Fibroblast of skin of scalp (primary cell): ENCODE measurements at regions not wholly inside any gene's neighbourhood (a gene's known extent, or its start where the extent isn't known, plus 50 kb on each side); places are given as distances from the start of the nearest gene placed in this dataset.
A peak's percentile ranks its signal among the peaks of the same experiment; 100 is the strongest.
"Not testable (repeated sequence)": the region's sequence is repeated elsewhere in the genome, so short reads cannot be mapped to it uniquely, and the experiment has no call there.

Experiments used
- DNase-seq: peaks from one replicate; pipeline ENCODE4 v3.0.0-alpha.2; 2013

DNA sequence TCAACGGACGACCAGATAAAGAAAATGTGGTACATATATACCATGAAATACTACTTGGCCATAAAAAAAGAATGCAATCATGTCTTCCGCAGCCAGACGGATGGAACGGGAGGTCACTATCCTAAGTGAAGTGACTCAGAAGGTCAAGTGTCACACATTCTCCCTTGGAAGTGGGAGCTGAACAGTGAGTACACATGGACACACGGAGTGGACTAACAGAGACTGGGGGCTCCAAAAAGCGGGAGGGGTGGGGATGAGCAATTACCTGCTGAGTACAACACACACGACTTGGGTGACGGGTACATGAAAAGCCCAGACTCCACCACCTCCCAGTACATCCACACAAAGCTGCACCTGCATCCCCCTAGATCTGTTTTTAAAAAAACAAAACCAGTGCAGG, 62.5 kb upstream of the TNK2 start:
- not testable (repeated sequence) for DNase-seq

DNA sequence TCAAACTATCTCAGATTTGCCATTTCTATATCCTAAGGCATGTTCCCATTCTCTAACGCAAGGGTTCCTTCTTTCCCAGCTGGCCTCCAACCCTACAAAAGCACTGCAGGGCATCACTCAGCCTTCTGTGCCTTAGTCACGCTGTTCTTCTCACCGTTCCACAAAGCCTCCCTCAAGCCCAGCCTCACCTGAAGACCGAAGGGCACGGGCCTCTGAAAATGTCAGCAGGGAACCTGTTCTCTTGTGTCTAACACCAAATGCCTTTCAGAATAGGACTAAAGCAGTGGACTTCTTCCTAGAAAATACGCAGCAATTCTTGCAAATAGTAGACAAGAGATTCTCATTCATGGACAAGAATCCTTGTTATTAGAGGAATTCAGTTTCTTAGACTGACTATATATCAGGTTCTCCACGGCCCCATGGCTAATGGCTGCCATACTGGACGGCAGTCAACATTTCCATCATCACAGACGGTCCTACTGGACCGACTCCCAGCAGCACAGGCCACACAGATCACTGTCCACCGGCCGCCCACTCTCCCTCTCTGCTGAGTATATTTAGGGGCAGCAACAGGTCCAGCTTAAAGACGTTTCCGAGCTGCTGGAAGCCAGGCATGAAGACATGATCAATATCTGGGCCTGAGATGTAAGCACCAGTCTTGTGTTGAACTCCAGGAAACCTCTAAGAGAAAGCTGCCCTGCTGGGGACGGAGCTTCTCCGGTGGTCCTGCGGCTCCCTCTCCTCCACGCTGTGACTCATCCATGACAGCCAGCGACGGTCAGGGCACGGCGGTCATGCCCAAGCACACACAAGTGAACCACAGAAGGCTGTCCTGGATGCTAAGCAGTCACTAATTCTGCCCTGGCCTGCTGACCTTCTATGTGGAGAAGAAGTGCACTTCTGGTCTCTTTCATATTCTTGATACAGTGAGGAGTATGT, 61.8 kb upstream of the TNK2 start:
- not testable (repeated sequence) for DNase-seq

DNA sequence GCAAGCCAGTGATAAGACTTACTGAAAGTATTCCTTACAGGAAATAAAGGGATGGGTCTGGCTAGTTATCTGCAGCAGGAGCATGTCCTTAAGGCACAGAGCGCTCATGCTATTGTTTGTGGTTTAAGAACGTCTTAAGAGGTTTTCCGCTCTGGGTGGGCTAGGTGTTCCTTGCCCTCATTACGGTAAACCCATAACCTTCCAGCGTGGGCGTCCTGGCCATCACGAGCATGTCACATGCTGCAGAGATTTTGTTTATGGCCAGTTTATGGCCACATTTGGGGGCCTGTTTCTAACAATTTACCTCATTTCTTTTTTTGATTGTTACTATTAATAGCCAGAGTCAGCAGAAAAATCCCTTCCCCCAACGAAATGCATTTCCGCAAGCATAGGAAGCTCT, 61.0 kb upstream of the TNK2 start:
- not testable (repeated sequence) for DNase-seq

DNA sequence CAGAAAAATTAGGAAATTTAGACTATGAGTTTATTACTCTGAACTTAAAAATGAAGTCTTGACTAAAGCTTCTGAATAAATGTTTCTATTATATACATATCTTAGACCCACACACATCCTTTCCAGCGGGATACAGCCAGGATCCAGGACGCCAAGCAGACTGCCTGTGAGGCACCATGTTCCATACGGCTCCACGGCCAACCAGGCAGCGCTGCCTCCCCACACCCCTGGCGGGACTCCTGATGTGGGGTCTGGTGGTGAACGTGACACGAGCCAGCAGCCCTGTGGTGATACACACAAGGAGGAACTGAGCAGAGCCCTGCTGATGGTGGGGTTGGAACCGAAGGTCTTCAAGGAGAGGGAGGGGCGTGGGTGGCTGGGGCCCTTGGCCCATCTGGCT, 59.8 kb upstream of the TNK2 start:
- not testable (repeated sequence) for DNase-seq

DNA sequence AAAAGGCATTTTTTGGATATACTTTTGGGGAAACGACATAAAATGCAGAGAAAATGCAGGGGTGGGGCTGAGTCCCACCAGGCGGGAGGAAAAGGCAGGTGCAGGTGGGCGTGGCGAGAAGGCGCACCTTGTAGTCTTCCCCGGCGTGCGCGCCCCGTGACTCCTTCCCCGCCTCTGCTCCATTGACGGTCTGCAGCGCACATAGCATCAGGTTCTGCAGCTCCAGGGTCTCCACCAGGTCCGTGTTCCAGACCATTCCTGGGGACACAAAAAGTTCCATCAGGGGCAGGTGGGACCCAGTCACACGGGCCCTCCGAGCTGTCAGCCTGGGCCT, 59.0 kb upstream of the TNK2 start:
- not testable (repeated sequence) for DNase-seq

DNA sequence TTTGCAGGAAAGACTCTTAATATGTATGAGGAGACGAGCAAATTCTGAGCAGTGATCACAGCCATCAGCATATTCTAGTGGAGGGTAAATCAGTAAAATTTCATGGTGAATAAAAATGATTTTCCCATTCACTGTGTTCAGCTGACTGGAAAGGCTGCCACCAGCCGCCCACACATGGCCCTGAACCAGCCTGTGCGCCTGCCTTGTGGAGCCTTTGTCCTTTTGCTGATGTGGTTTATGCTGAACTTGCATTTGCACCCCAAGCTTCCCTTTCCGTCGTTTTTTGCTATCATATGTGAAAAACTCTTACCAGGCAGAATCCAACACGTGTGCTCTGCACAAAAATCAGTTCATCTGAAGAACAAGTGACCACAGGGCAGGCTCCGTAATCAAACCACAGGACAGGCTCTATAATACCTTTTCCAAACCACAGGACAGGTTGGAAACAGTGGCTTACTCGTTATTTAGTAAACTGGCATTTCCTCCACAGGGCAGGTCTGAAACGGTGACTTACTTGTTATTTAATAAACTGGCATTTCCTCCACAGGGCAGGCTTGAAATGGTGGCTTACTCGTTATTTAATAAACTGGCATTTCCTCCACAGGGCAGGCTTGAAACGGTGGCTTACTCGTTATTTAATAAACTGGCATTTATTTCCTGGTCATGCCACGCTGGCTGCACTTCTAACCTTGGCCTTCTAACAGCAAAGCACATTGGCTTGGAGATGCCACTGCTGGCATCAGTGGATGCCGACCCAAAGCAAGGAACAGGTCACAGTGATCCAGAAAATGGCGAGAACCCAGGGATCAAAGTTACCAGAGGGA, 58.4 kb upstream of the TNK2 start:
- DNase-seq, result not testable (repeated sequence)

DNA sequence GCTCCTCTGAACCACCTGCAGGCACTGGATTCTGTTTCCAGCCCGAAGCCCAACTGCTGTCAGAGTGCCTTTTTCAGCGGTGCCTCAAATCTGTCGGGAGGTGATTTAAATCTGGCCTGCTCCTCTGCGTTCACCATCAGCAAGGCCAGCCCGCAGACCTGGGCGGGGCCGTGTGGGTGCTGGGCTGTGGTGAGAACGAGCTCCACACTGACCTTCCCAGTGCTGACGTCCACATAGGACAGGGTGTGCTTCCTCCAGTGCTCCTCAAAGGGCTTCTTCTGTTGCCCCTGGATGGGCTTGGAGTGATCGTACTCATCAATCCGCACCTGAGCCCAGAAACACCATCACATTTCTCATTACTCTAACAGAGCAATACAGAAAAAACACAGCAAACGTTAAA, 56.9 kb upstream of the TNK2 start:
- DNase-seq, result not testable (repeated sequence)

DNA sequence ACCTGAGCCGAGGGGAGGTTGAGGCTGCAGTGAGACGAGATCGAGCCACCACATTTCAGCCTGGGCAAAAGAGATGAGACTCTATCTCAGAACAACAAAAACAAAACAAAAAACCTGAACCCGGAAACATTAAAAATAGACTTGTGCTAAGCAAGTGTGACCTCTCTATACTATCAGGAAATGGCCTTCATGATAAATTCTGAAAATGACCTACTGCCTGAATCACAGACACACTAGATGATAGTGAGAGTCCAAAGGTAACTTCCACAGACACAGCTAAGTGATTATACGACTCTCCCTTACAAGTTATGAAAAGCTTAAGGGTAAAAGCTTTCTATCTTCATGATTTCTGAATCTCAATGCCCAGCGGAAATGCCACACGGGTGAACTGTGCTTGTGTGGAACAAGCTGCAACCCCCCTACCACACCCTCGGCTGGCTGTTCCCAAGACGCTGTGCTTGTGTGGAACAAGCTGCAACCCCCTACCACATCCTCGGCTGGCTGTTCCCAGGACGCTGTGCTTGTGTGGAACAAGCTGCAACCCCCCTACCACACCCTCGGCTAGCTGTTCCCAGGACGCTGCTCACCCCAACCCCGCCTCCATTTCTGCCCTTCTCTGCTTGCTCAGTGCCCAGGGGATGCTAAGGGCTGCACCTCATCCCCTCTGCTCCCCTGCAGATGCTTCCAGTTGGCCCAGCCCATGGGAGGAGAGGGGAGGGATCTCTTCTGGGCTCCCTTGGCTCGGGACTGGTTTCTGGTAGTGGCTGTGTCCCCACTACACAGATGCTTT, 56.2 kb upstream of the TNK2 start:
- DNase-seq, result not testable (repeated sequence)

DNA sequence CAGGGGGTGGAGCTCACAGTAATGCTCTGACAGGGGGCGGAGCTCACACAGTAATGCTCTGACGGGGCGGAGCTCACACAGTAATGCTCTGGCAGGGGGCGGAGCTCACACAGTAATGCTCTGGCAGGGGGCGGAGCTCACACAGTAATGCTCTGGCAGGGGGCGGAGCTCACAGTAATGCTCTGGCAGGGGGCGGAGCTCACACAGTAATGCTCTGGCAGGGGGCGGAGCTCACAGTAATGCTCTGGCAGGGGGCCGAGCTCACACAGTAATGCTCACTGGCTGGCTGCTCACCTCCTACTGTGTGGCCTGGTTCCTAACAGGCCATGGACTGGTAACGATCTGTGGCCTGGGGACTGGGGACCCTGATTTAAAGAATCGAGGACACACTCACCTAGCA, 53.9 kb upstream of the TNK2 start:
- not testable (repeated sequence) for DNase-seq

DNA sequence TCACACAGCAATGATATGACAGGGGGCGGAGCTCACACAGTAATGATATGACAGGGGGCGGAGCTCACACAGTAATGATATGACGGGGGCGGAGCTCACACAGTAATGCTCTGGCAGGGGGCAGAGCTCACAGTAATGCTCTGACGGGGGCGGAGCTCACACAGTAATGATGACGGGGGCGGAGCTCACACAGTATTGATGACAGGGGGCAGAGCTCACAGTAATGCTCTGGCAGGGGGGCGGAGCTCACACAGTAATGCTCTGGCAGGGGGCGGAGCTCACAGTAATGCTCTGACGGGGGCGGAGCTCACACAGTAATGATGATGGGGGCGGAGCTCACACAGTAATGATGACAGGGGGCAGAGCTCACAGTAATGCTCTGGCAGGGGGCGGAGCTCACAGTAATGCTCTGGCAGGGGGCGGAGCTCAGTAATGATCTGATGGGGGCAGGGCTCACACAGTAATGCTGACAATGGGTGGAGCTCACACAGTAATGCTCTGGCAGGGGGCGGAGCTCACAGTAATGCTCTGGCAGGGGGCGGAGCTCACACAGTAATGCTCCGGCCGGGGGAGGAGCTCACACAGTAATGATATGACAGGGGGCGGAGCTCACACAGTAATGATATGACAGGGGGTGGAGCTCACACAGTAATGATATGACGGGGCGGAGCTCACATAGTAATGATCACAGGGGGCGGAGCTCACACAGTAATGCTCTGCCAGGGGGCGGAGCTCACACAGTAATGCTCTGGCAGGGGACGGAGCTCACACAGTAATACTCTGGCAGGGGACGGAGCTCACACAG, 52.8 kb upstream of the TNK2 start:
- DNase-seq, result peak; percentile 20

DNA sequence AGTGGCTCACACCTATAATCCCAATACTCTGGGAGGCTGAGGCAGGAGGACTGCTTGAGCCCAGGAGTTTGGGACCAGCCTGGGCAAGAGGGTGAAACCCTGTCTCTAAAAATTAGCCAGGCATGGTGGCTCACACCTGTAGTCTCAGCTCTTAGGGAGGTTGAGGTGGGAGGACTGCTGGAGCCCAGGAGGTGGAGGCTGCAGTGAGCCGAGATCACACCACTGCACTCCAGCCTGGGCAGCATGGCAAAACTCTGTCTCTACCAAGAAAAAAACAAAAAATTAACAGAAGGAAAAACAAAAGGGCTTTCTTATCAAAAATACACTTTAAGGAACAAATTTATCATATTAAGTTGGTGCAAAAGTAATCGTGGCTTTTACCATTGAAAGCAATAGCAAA, 51.8 kb upstream of the TNK2 start:
- not testable (repeated sequence) for DNase-seq

DNA sequence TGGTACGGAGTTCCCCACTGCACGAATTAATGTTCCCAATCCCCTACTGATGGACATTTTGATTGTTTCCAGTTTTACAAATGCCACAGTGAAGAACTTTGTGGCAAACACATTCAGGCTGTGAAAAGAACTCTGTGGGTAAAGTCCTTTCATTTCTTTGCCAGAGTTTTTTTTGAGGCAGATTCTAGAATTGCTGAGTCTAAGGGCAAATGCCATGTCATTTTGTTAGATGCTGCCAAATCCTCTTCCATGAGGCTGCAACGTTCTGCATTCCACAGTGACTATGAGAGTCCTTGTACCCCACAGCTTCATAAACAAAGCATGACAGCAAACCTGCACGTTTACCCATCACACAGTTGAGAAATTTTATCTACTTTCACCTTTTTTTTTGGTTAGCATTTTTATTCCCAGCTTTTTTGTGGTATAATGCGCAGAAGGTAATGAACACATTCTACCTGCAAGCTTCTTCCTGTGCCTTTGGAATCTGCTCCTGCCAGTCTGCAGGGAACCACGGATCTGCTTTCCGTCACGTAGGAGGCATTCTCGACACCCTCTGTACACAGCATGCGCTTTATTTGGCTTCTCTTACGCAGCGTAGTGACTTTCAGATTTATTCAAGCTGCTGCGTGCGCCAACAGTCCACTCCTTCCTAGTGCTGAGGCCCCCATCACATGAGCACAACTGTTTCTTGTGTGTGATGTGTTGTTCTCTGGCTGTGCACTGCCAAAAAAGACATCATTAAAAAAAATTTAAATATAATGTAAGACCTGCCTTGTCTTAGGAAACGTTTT, 51.2 kb upstream of the TNK2 start:
- DNase-seq, result peak; percentile 2

DNA sequence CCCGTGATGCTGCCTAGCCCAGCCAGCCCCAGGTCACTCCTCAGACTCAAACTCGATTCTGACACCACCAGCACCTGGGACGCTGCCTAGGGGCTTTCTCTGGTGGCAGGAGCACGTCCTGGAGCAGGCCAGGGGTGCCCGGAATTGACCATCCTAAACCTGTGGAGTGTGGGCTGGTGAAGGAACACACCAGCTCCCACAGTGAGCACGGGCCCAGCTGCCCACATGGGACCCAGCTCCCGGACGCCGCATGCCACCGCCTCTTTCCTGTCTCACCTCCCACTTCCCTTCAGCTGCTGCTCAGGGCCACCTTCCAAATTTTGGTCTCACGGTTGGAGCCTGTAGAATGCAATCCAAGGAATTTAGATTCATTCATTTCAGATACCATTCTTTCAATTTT, 50.4 kb upstream of the TNK2 start:
- DNase-seq, result not testable (repeated sequence)
